Lower leg skin (tissue), 4 donors: ENCODE measurements at regions not wholly inside any gene's neighbourhood (a gene's known extent, or its start where the extent isn't known, plus 50 kb on each side); places are given as distances from the start of the nearest gene placed in this dataset.

Experiments
- DNase-seq, 2 donors: peaks; one replicate each; pipeline ENCODE4 v3.0.0-alpha.2; 2019; ENCODE audit warnings: low spot score in 2 of 2
- H3K4me3 ChIP-seq: fragments of 200-600 bp; sonication (generic); 2 replicates; pipeline ENCODE4 v1.5.1; 2017; ENCODE audit warnings: mild to moderate bottlenecking, low read depth; ENCODE audit not compliant: poor library complexity, severe bottlenecking
- CTCF ChIP-seq, 3 donors: fragments of 450-650 bp; IDR thresholded peaks; one replicate each; pipeline ENCODE4 v1.5.1; 2016; ENCODE audit warnings: antibody characterized with exemption in 3 of 3, mild to moderate bottlenecking in 3 of 3, moderate library complexity in 2 of 3
- POLR2A ChIP-seq, 2 donors: fragments of 450-650 bp; IDR thresholded peaks; one replicate each; pipeline ENCODE4 v1.6.1; 2016 to 2017; ENCODE audit warnings: antibody characterized with exemption in 2 of 2, mild to moderate bottlenecking in 1 of 2, moderate library complexity in 1 of 2
- WGBS, 2 donors: methylation state at CpG; one replicate each; pipeline ENCODE4 v1.1.5; 2018; 5-methylcytosine and 5-hydroxymethylcytosine counted together
- intact Hi-C: fragments of 100-400 bp; cut with DNase I; formaldehyde crosslinking; loops from one replicate; pipeline ENCODE4 v1.15.0; 2023; ENCODE audit warnings: low total_unique reads

- H3K4me3 ChIP-seq: no peak overlapping the region
- no peak for TF ChIP-seq POLR2A (IDR thresholded peaks at IDR 0.05)
- no peak for TF ChIP-seq CTCF (IDR thresholded peaks at IDR 0.05)
- no peak for DNase-seq
- 15 to 23% methylated on average over 2 of the region's 2 CpGs for WGBS, 2 donors
- intact Hi-C loops: no loop called here
Observed at GRCh38 chr2:100752628-100753333, 67.2 kb upstream of the NPAS2 start.

DNA sequence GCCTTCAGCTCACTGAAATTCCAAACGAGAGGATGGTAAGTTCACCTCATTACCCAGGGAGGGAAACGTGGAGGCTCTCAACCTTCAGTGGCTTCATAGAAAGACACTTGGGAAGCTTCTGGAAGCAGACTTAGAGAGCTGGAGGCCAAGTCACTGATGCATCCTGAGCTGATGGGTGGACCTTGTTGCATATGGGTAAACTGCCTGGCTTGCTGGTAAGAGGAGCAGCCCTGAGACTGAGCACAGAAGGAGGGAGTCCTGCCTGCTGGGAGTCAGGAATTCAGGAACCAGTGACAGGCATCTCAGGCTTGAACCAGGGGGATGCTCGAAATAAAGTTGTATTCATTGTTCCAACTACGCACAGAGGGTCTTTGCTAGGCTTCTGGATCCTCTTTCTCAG, 66.5 kb upstream of the NPAS2 start:
- H3K4me3 ChIP-seq: no peak overlapping the region
- intact Hi-C loops: no loop called here
- TF ChIP-seq CTCF (IDR thresholded peaks at IDR 0.05) (no peak), POLR2A (IDR thresholded peaks at IDR 0.05) (no peak)
- no peak for DNase-seq
- WGBS, 2 donors: 85% methylated on average over 4 of the region's 4 CpGs

- TF ChIP-seq POLR2A (IDR thresholded peaks at IDR 0.05): no peak
- intact Hi-C loops: no loop called here
- DNase-seq: no peak
- WGBS, 2 donors: 69 to 78% methylated on average over 1 of the region's 1 CpG
- H3K4me3 ChIP-seq: no peak overlapping the region
Observed at GRCh38 chr2:100753881-100754280, 66.1 kb upstream of the NPAS2 start.

DNA sequence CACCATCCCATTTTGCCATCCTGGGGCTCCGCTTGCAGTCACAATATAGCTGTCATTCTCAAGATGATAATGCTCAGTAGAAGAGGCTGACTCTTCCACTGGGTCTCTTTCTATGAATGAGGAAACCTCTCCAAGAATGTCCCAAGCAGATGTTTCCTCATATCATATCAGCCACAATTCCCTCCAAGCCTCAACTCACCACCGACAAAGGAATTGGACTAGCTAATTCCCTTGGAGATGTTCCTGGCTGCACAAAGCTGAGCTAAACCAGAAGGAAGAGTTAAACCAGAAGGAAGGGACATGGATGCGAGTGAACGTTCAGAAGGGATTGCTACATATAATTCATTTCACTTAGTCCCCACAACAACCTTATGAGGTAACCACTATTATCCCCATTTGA, 65.0 kb upstream of the NPAS2 start:
- intact Hi-C loops: no loop called here
- no peak for DNase-seq
- TF ChIP-seq POLR2A (IDR thresholded peaks at IDR 0.05) (no peak), CTCF (IDR thresholded peaks at IDR 0.05) (no peak)
- 59 to 65% methylated on average over 4 of the region's 4 CpGs for WGBS, 2 donors
- no peak overlapping the region for H3K4me3 ChIP-seq

DNA sequence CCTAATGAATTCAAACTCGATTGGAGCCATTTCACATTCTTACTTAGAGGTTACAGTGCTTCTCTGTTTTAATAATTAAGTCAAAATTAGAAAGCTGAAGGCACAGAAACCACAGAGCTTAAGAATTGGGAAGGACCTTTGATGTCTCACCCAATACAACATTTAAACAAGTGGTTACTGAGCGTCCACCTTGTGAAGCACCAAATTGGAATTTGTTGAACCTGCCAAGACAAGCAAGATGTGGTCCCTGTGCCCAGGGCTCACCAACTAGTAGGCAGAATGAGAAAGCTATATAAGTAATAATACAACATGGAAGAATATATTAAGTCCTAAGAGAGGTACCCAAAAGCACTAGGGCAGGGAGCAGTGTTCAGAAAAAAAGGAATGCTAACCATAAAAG, 64.5 kb upstream of the NPAS2 start:
- intact Hi-C loops: no loop called here
- no peak for DNase-seq
- WGBS, 2 donors: 62 to 68% methylated on average over 2 of the region's 2 CpGs
- H3K4me3 ChIP-seq: no peak overlapping the region
- no peak for TF ChIP-seq POLR2A (IDR thresholded peaks at IDR 0.05)
- no peak for TF ChIP-seq CTCF (IDR thresholded peaks at IDR 0.05)

DNA sequence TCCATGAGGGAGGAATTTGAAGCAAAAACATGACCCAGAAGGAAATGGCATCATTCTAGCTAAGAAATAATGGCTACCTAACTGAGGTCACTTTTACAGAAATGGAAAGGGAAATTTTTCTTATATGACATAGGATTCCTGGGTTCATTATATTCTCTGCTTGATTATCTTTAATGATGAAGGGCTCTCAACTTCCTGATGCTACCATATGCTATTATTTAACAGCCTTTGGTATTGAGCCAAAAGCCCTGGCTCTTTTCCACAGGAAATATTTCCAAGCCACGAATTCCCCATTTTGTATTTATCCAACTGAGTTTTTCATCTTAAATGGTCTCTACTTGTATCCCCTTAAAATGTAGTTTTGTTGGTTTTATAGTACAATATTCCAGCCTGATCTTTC, 63.2 kb upstream of the NPAS2 start:
- H3K4me3 ChIP-seq: no peak overlapping the region
- WGBS, 2 donors: 13 to 17% methylated on average over 1 of the region's 1 CpG
- DNase-seq: no peak
- intact Hi-C loops: no loop called here
- TF ChIP-seq CTCF (IDR thresholded peaks at IDR 0.05) (no peak), POLR2A (IDR thresholded peaks at IDR 0.05) (no peak)
